Smooth muscle cell (in vitro differentiated cells): ENCODE measurements at regions not wholly inside any gene's neighbourhood (a gene's known extent, or its start where the extent isn't known, plus 50 kb on each side); places are given as distances from the start of the nearest gene placed in this dataset.

ENCODE experiments used
- DNase-seq: peaks from one replicate; lab custom pipeline; 2025; ENCODE audit not compliant: unreplicated experiment; lab: John Stamatoyannopoulos, UW
- H2AFZ ChIP-seq: fragments of 200-600 bp; sonication (generic); 2 replicates; pipeline ENCODE4 v1.6.0; 2016; ENCODE audit warnings: antibody characterized with exemption, low read depth, mild to moderate bottlenecking
- H3F3A ChIP-seq: fragments of 200-600 bp; sonication (generic); 2 replicates; pipeline ENCODE4 v1.6.0; 2017; ENCODE audit warnings: antibody characterized with exemption, low read depth
- H3K27ac ChIP-seq: fragments of 200-600 bp; sonication (generic); 2 replicates; pipeline ENCODE4 v1.5.1; 2016; ENCODE audit warnings: low read depth, mild to moderate bottlenecking
- H3K27me3 ChIP-seq: fragments of 200-600 bp; sonication (generic); 2 replicates; pipeline ENCODE4 v1.6.1; 2016; ENCODE audit warnings: low read depth, mild to moderate bottlenecking
- H3K36me3 ChIP-seq: fragments of 200-600 bp; sonication (generic); 2 replicates; pipeline ENCODE4 v1.5.1; 2016; ENCODE audit warnings: low read depth
- H3K4me1 ChIP-seq: fragments of 200-600 bp; sonication (generic); 2 replicates; pipeline ENCODE4 v1.5.1; 2016; ENCODE audit warnings: low read depth
- H3K4me2 ChIP-seq: fragments of 200-600 bp; sonication (generic); 2 replicates; pipeline ENCODE4 v1.6.0; 2016; ENCODE audit warnings: mild to moderate bottlenecking
- H3K4me3 ChIP-seq: fragments of 200-600 bp; sonication (generic); 2 replicates; pipeline ENCODE4 v1.5.1; 2016; ENCODE audit warnings: mild to moderate bottlenecking
- H3K79me2 ChIP-seq: fragments of 200-600 bp; sonication (generic); 2 replicates; pipeline ENCODE4 v1.6.0; 2016; ENCODE audit warnings: low read depth, mild to moderate bottlenecking
- H3K9ac ChIP-seq: fragments of 200-600 bp; sonication (generic); 2 replicates; pipeline ENCODE4 v1.6.0; 2016; ENCODE audit warnings: low read depth
- H3K9me3 ChIP-seq: fragments of 200-600 bp; sonication (generic); replicated peaks from 2 replicates; pipeline ENCODE4 v1.5.1; 2016; ENCODE audit warnings: low read depth
- H4K20me1 ChIP-seq: fragments of 200-600 bp; sonication (generic); 2 replicates; pipeline ENCODE4 v1.6.0; 2016; ENCODE audit warnings: low read depth
- WGBS: methylation state at CpG from one replicate; pipeline ENCODE4 v1.1.7; 2016; ENCODE audit warnings: low lambda C conversion rate; 5-methylcytosine and 5-hydroxymethylcytosine counted together
- TF ChIP-seq, protein P1 (sequence below): fragments of 200-600 bp; sonication (generic); IDR thresholded peaks from 2 replicates; pipeline ENCODE4 v1.5.1; 2017; ENCODE audit warnings: borderline replicate concordance, mild to moderate bottlenecking, antibody characterized with exemption; ENCODE audit not compliant: insufficient read depth, poor library complexity, severe bottlenecking

DNA sequence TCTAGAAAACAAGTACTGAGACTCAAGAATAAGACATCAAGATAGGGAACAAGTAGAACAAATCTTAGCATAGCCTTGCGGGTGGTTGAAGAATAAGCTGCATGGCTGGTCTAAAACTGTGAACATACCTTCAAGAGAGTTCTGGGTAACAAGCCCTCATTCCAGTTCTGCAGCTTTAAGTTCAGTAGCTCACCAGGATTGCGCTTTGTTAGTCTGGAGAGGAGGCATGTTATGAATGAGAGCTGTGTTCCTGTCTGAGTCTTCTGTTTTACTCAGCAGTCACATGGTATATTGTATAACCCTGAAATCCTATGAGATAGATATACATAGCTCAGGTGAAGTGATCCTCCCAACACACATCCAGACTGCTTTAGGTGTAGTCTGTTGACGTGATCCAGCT is 406.6 kb upstream of the IRAK1BP1 start:
- Histone ChIP-seq H3K27ac (peak overlapping the region; percentile 13), H3K9ac (no peak overlapping the region), H4K20me1 (no peaks in the 10 kb centered on the region), H3K4me1 (no peaks in the 10 kb centered on the region), H3K4me2 (no peak overlapping the region), H3K4me3 (no peak overlapping the region), H2AFZ (no peak overlapping the region), H3K79me2 (no peaks in the 10 kb centered on the region), H3K36me3 (no peaks in the 10 kb centered on the region), H3K27me3 (no peaks in the 10 kb centered on the region), H3K9me3 (no peaks in the 10 kb centered on the region), H3F3A (no peaks in the 10 kb centered on the region)
- 70% methylated on average over 3 of the region's 3 CpGs for WGBS
- DNase-seq = no peak
- TF ChIP-seq, protein P1, sequence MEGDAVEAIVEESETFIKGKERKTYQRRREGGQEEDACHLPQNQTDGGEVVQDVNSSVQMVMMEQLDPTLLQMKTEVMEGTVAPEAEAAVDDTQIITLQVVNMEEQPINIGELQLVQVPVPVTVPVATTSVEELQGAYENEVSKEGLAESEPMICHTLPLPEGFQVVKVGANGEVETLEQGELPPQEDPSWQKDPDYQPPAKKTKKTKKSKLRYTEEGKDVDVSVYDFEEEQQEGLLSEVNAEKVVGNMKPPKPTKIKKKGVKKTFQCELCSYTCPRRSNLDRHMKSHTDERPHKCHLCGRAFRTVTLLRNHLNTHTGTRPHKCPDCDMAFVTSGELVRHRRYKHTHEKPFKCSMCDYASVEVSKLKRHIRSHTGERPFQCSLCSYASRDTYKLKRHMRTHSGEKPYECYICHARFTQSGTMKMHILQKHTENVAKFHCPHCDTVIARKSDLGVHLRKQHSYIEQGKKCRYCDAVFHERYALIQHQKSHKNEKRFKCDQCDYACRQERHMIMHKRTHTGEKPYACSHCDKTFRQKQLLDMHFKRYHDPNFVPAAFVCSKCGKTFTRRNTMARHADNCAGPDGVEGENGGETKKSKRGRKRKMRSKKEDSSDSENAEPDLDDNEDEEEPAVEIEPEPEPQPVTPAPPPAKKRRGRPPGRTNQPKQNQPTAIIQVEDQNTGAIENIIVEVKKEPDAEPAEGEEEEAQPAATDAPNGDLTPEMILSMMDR = no peak

DNA sequence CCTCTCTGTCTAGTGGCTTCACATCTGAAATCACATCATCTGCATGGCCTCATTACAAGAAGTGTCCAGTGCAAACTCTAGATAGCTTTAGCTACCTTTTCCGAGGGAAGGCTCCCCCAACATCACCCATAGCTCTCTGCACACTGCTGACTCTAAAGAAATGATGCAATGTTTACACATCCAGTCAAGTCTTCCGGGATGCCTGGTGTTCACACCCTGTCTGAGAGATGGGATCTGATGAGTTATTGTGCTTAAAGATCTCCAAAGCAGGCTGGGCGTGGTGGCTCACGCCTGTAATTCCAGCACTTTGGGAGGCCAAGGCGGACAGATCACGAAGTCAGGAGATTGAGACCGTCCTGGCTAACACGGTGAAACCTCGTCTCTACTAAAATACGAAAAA is 404.6 kb upstream of the IRAK1BP1 start:
- Histone ChIP-seq H3K9ac (no peak overlapping the region), H3K27ac (no peak overlapping the region), H3K9me3 (no peaks in the 10 kb centered on the region), H2AFZ (no peak overlapping the region), H3K4me3 (no peak overlapping the region), H3K79me2 (no peaks in the 10 kb centered on the region), H3K4me1 (no peaks in the 10 kb centered on the region), H3K36me3 (no peaks in the 10 kb centered on the region), H3F3A (no peaks in the 10 kb centered on the region), H4K20me1 (no peaks in the 10 kb centered on the region), H3K4me2 (no peak overlapping the region), H3K27me3 (no peaks in the 10 kb centered on the region)
- 92% methylated on average over 10 of the region's 10 CpGs for WGBS
- DNase-seq = no peak
- TF ChIP-seq, protein P1 = no peak

DNA sequence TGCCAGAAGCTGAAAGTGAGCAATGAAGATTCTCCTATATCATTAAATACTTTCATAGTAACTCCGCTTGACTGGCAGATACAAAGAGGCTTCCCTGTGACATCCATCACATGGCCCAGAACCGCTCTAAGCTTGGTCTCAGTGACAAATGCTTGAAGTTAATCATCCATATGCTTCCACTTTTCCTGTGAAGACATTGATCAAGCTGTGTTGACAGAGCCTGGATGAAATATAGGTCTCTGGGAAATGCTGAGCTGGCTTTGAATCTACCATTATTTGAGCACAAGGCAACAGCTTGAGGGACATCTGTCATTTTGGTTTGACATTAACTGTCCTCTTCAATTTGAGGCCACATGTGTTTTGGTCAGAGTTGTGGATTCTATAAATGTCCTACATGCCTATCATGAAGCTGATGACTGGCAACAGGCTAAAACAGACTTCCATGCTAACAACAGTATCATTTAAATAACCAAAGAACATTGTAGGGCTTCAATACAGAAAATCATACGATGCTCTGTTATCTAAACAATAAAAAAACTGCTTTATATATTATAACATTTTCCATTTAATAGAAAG is 402.2 kb upstream of the IRAK1BP1 start:
- Histone ChIP-seq H3K79me2 (no peaks in the 10 kb centered on the region), H4K20me1 (no peaks in the 10 kb centered on the region), H3K27ac (no peak overlapping the region), H3K4me3 (no peak overlapping the region), H2AFZ (no peak overlapping the region), H3K4me2 (no peak overlapping the region), H3K9me3 (no peaks in the 10 kb centered on the region), H3K27me3 (no peaks in the 10 kb centered on the region), H3F3A (no peaks in the 10 kb centered on the region), H3K36me3 (no peaks in the 10 kb centered on the region), H3K4me1 (no peaks in the 10 kb centered on the region), H3K9ac (no peak overlapping the region)
- DNase-seq = no peak
- WGBS = 96% methylated on average over 3 of the region's 3 CpGs
- TF ChIP-seq, protein P1 = no peak

DNA sequence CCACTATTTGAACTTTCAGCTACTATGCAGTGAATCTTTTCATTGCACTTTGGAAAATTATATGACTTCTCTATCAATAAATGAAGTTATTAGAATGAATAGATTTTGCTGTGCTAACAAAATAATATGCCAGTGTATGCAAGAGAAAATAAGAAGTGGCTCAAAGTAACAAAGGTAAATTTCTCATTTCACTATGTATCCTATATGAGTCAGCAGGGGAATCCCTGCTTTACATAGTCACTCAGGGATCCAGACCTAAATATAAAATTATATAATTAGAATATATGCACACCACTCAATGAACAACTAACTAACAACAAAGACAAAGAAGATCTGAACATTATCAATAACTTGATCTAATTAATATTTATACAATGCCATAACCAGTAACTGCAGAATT is 390.8 kb upstream of the IRAK1BP1 start:
- Histone ChIP-seq H3K9ac (no peak overlapping the region), H3K36me3 (no peaks in the 10 kb centered on the region), H3K79me2 (no peaks in the 10 kb centered on the region), H3F3A (no peaks in the 10 kb centered on the region), H3K27me3 (no peaks in the 10 kb centered on the region), H4K20me1 (no peaks in the 10 kb centered on the region), H3K27ac (no peak overlapping the region), H3K4me1 (no peaks in the 10 kb centered on the region), H3K9me3 (no peaks in the 10 kb centered on the region), H3K4me2 (no peak overlapping the region), H3K4me3 (no peak overlapping the region), H2AFZ (no peak overlapping the region)
- DNase-seq = no peak
- TF ChIP-seq, protein P1 = no peak
